Endothelial cell of umbilical vein (primary cell): ENCODE measurements at regions not wholly inside any gene's neighbourhood (a gene's known extent, or its start where the extent isn't known, plus 50 kb on each side); places are given as distances from the start of the nearest gene placed in this dataset.

ENCODE experiments used
- BruUV-seq: library from RNA; stranded (reverse); fragments of 400-500 nt; replicated peaks from 2 replicates; lab custom pipeline; 2021; lab: Mats Ljungman, UMichigan
- CTCF ChIA-PET: fragments of 300-600, 350-600 bp; sonication (Branson Sonifier 250); formaldehyde crosslinking; loops from one replicate; lab custom pipeline; 2021; ENCODE audit warnings: antibody characterized with exemption, inconsistent platforms; lab: Charles Lee
- POLR2A ChIA-PET: fragments of 300-600, 350-600 bp; sonication (Branson Sonifier 250); formaldehyde crosslinking; loops from one replicate; lab custom pipeline; 2021; ENCODE audit warnings: antibody characterized with exemption, inconsistent platforms; lab: Charles Lee
- DNase-seq: peaks from one replicate; pipeline ENCODE4 v3.0.0-alpha.2; 2011; ENCODE audit warnings: low read depth, low spot score
- FAIRE-seq: peaks from 2 replicates; lab custom pipeline; 2011; peaks lifted over from hg19 to GRCh38; lab: Jason Lieb, UNC
- H2AFZ ChIP-seq: 2 replicates; pipeline ENCODE4 v1.6.0; 2012; ENCODE audit warnings: low read depth, low read length, control low read depth, inconsistent platforms
- H3K27ac ChIP-seq: 2 replicates; pipeline ENCODE4 v1.5.1; 2011; ENCODE audit warnings: low read depth, mild to moderate bottlenecking, control low read depth, low read length, moderate library complexity; ENCODE audit not compliant: insufficient read depth
- H3K27me3 ChIP-seq, 2 experiments: 2 replicates each; pipeline versions ENCODE4 v1.6.0 to v1.6.1; 2011; ENCODE audit warnings: low read length in 2 of 2, mixed read lengths in 1 of 2; ENCODE audit not compliant: control insufficient read depth in 2 of 2, insufficient read depth in 2 of 2
- H3K36me3 ChIP-seq, 2 experiments: 2 replicates in 1 of 2; 3 replicates in 1 of 2; pipeline ENCODE4 v1.5.1; 2011; ENCODE audit warnings: low read length in 2 of 2, mild to moderate bottlenecking in 1 of 2, moderate library complexity in 1 of 2; ENCODE audit not compliant: control insufficient read depth in 2 of 2, insufficient read depth in 2 of 2; ENCODE audit errors: extremely low read depth in 1 of 2
- H3K4me1 ChIP-seq: 3 replicates; pipeline ENCODE4 v1.5.1; 2011; ENCODE audit warnings: mild to moderate bottlenecking, low read length; ENCODE audit not compliant: control insufficient read depth, insufficient read depth; ENCODE audit errors: extremely low read depth
- H3K4me2 ChIP-seq: 2 replicates; pipeline ENCODE4 v1.6.1; 2011; ENCODE audit warnings: low read length, control low read depth, mixed read lengths; ENCODE audit not compliant: insufficient read depth
- H3K4me3 ChIP-seq, 3 experiments: fragments of 200-600 bp in 1 of 3; sonication (generic), shearing (Covaris generic) in 1 of 3; replicated peaks in 1 of 3; 2 replicates each; pipeline ENCODE4 v1.5.1; 2011 to 2016; ENCODE audit warnings: control low read depth in 3 of 3, low read length in 3 of 3, mild to moderate bottlenecking in 2 of 3, inconsistent platforms in 1 of 3, low read depth in 1 of 3, moderate library complexity in 1 of 3; ENCODE audit not compliant: insufficient read depth in 1 of 3
- H3K79me2 ChIP-seq: 2 replicates; pipeline ENCODE4 v1.6.0; 2012; ENCODE audit warnings: low read length, inconsistent platforms; ENCODE audit not compliant: control insufficient read depth, insufficient read depth
- H3K9ac ChIP-seq: replicated peaks from 2 replicates; pipeline ENCODE3; 2011; ENCODE audit warnings: low read length, control low read depth; ENCODE audit not compliant: insufficient read depth; ENCODE audit errors: extremely low read depth
- H3K9me1 ChIP-seq: replicated peaks from 3 replicates; pipeline ENCODE4 v1.6.0; 2011; ENCODE audit warnings: mild to moderate bottlenecking, low read length; ENCODE audit not compliant: control insufficient read depth, insufficient read depth; ENCODE audit errors: extremely low read depth
- H3K9me3 ChIP-seq: replicated peaks from 2 replicates; pipeline ENCODE4 v1.5.1; 2012; ENCODE audit warnings: low read length, inconsistent platforms; ENCODE audit not compliant: control insufficient read depth, insufficient read depth
- H4K20me1 ChIP-seq: replicated peaks from 2 replicates; pipeline ENCODE3; 2011; ENCODE audit warnings: mild to moderate bottlenecking, low read length; ENCODE audit not compliant: control insufficient read depth, insufficient read depth; ENCODE audit errors: extremely low read depth
- EZH2 ChIP-seq: IDR thresholded peaks from 2 replicates; pipeline ENCODE4 v1.6.1; 2012; ENCODE audit warnings: borderline replicate concordance, low read depth, mild to moderate bottlenecking, moderate library complexity, low read length, inconsistent platforms; ENCODE audit not compliant: severe bottlenecking
- FOS ChIP-seq: IDR thresholded peaks from 2 replicates; pipeline ENCODE4 v1.6.1; 2011; ENCODE audit warnings: mild to moderate bottlenecking, low read length, moderate library complexity, borderline replicate concordance; ENCODE audit not compliant: insufficient read depth
- JUN ChIP-seq: IDR thresholded peaks from 2 replicates; pipeline ENCODE4 v1.6.1; 2011; ENCODE audit warnings: borderline replicate concordance, low read depth; ENCODE audit not compliant: insufficient read length, insufficient read depth
- MAX ChIP-seq: IDR thresholded peaks from 2 replicates; pipeline ENCODE4 v1.6.1; 2011; ENCODE audit not compliant: insufficient read depth, insufficient read length
- POLR2A ChIP-seq: IDR thresholded peaks from 2 replicates; pipeline ENCODE4 v1.6.1; 2012; ENCODE audit warnings: low read depth, mild to moderate bottlenecking, control low read depth, low read length
- POLR2AphosphoS5 ChIP-seq: IDR thresholded peaks from 2 replicates; pipeline ENCODE4 v1.6.1; 2012; ENCODE audit warnings: low read depth, mild to moderate bottlenecking, control low read depth, low read length, moderate library complexity; ENCODE audit not compliant: insufficient read depth
- dilution Hi-C: fragments of 300-500 bp; cut with MboI; formaldehyde crosslinking; loops from one replicate; pipeline ENCODE4 v1.15.0; 2019; ENCODE audit warnings: low sequenced_read_pairs; ENCODE audit not compliant: extremely low pct_ligation_motif_present
- intact Hi-C: fragments of 100-400 bp; cut with micrococcal nuclease; formaldehyde crosslinking; loops from one replicate; pipeline ENCODE4 v1.10.0; 2022
- TF ChIP-seq, protein P1 (sequence below), 2 donors: IDR thresholded peaks; 1 replicate in 1 of 2; 2 replicates in 1 of 2; pipeline ENCODE4 v1.5.1; 2011; ENCODE audit warnings: low read length in 2 of 2, mild to moderate bottlenecking in 2 of 2, moderate library complexity in 2 of 2, control low read depth in 1 of 2, inconsistent platforms in 1 of 2, low read depth in 1 of 2; ENCODE audit not compliant: insufficient read depth in 1 of 2; ENCODE audit errors: extremely low read depth in 1 of 2

DNA sequence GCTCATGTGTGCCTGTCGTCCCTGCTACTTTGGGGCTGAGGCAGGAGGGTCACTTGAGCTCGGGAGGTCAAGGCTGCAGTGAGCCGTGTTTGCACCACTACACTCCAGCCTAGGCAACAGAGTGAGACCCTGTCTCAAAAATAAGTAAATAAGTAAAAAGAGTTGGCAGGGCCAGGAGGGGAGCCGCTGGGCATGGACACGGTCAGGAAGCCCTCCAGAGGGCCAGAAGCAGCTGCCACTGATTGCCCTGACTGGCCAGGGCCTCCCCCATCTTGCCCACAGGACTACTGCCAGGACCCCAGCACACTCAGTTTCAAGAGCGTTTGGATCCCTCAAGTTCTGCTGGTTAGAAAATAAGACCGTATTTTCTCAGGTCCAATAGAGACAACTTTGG lies 112.2 kb upstream of the IPO9 start:
- CTCF ChIA-PET: interaction anchor here (10.2 to 20.5 kb wide), 2 partner anchors 27 to 71 kb away, joined by 139 to 970 read pairs; no protein-coding TSS in a partner anchor
- Histone ChIP-seq H3K9me3 (no peaks in the 10 kb centered on the region), H3K9ac (no peak overlapping the region), H3K79me2 (peaks cover 16% of the 10 kb centered on the region), H3K4me3 (no peak overlapping the region), H3K27ac (no peak overlapping the region), H3K4me1 (peaks cover 40% of the 10 kb centered on the region), H3K27me3 (no peaks in the 10 kb centered on the region), H3K9me1 (no peaks in the 10 kb centered on the region), H2AFZ (no peak overlapping the region), H4K20me1 (no peaks in the 10 kb centered on the region), H3K36me3 (no peaks in the 10 kb centered on the region), H3K4me2 (no peak overlapping the region)
- POLR2A ChIA-PET: no interaction called here
- BruUV-seq: no TSS peak
- dilution Hi-C loops: loop anchor here (25.0 kb wide), 1 partner anchor 154 kb away; no protein-coding TSS in a partner anchor
- intact Hi-C loops: no loop called here
- no peak for DNase-seq
- TF ChIP-seq FOS: no peak
- no peak for TF ChIP-seq EZH2
- TF ChIP-seq, protein P1, sequence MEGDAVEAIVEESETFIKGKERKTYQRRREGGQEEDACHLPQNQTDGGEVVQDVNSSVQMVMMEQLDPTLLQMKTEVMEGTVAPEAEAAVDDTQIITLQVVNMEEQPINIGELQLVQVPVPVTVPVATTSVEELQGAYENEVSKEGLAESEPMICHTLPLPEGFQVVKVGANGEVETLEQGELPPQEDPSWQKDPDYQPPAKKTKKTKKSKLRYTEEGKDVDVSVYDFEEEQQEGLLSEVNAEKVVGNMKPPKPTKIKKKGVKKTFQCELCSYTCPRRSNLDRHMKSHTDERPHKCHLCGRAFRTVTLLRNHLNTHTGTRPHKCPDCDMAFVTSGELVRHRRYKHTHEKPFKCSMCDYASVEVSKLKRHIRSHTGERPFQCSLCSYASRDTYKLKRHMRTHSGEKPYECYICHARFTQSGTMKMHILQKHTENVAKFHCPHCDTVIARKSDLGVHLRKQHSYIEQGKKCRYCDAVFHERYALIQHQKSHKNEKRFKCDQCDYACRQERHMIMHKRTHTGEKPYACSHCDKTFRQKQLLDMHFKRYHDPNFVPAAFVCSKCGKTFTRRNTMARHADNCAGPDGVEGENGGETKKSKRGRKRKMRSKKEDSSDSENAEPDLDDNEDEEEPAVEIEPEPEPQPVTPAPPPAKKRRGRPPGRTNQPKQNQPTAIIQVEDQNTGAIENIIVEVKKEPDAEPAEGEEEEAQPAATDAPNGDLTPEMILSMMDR (IDR thresholded peaks at IDR 0.05; ENCODE audit: extremely low read depth in 1 of 2, insufficient read depth in 1 of 2, low read depth in 1 of 2, low read length in 2 of 2): no peak
- no peak for TF ChIP-seq POLR2AphosphoS5
- TF ChIP-seq POLR2A: no peak
- TF ChIP-seq JUN: no peak
- TF ChIP-seq MAX: no peak
- no peak for FAIRE-seq
